ENCODE measurements at regions not wholly inside any gene's neighbourhood (a gene's known extent, or its start where the extent isn't known, plus 50 kb on each side); places are given as distances from the start of the nearest gene placed in this dataset.

DNA sequence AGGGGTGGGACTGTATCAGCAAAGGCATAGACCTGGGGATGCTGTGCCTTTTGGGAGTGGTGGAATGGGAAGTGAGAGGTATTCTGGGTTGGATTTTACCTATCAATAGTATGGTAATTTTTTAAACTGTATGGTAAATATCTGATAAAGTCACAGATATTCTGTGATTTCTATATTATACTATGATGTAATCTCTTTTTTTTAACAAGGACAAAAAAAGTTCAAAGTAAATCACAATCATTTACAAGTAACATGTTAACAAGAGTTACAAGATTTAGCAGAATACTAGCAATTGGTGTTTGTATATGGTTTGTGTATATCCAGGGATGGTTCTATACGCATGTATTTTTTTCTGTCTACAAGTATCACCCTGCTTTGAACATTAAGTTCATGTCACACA is 56.0 kb downstream of the BMAL2 start:
- H3K27me3 ChIP-seq (ENCODE audit: insufficient read depth, low read depth, severe bottlenecking), result no peaks in the 10 kb centered on the region
- H3K9me3 ChIP-seq (ENCODE audit: severe bottlenecking), result no peaks in the 10 kb centered on the region
- no peak for DNase-seq
- TF ChIP-seq CTCF (IDR thresholded peaks at IDR 0.05; ENCODE audit: low read depth, low read length), result no peak
- no peaks in the 10 kb centered on the region; the same call in 1 of the 2 replicates for H3K36me3 ChIP-seq
- no peak overlapping the region for H3K4me3 ChIP-seq (ENCODE audit: low read depth, low read length)
- H3K27ac ChIP-seq, result no peak overlapping the region

GRCh38 chr12:27394676-27395075 is 51.9 kb upstream of the SMCO2 start:
- no peak for DNase-seq

GRCh38 chr12:27396216-27396815 is 50.2 kb upstream of the SMCO2 start:
- H3K36me3 ChIP-seq, result no peaks in the 10 kb centered on the region
- no peak for DNase-seq
- H3K27ac ChIP-seq, result no peak overlapping the region
- TF ChIP-seq CTCF (IDR thresholded peaks at IDR 0.05; ENCODE audit: low read depth, low read length), result no peak
- no peak overlapping the region for H3K4me3 ChIP-seq (ENCODE audit: low read depth, low read length)
- H3K9me3 ChIP-seq (ENCODE audit: severe bottlenecking), result no peaks in the 10 kb centered on the region
- H3K27me3 ChIP-seq (ENCODE audit: insufficient read depth, low read depth, severe bottlenecking), result no peaks in the 10 kb centered on the region

More at GRCh38 chr12:27394676-27395075, 51.9 kb upstream of the SMCO2 start:
- no peak for TF ChIP-seq CTCF (IDR thresholded peaks at IDR 0.05; ENCODE audit: low read depth, low read length)
- Histone ChIP-seq H3K4me3 (ENCODE audit: low read depth, low read length) (no peak overlapping the region), H3K36me3 (no peaks in the 10 kb centered on the region), H3K27ac (no peak overlapping the region), H3K27me3 (ENCODE audit: insufficient read depth, low read depth, severe bottlenecking) (no peaks in the 10 kb centered on the region), H3K9me3 (ENCODE audit: severe bottlenecking) (no peaks in the 10 kb centered on the region)

Measured in WERI-Rb-1 (cell line).